Skeletal muscle tissue (tissue), 3 donors: ENCODE measurements at regions not wholly inside any gene's neighbourhood (a gene's known extent, or its start where the extent isn't known, plus 50 kb on each side); places are given as distances from the start of the nearest gene placed in this dataset.

Source experiments
- H3K27ac ChIP-seq: one replicate; pipeline ENCODE4 v1.7.0; 2013; ENCODE audit warnings: mild to moderate bottlenecking, low read depth, low read length, inconsistent platforms
- H3K27me3 ChIP-seq, 3 donors: one replicate each; pipeline ENCODE4 v1.7.0; 2013; ENCODE audit warnings: low read length in 3 of 3; ENCODE audit not compliant: control insufficient read depth in 3 of 3, insufficient read depth in 3 of 3
- H3K36me3 ChIP-seq, 3 donors: one replicate each; pipeline ENCODE4 v1.7.0; 2013; ENCODE audit warnings: low read length in 3 of 3; ENCODE audit not compliant: control insufficient read depth in 3 of 3, insufficient read depth in 3 of 3
- H3K4me1 ChIP-seq, 3 donors: one replicate each; pipeline ENCODE4 v1.7.0; 2013; ENCODE audit warnings: low read length in 3 of 3, mild to moderate bottlenecking in 3 of 3; ENCODE audit not compliant: control insufficient read depth in 3 of 3, insufficient read depth in 3 of 3
- H3K4me3 ChIP-seq, 3 donors: one replicate each; pipeline ENCODE4 v1.7.0; 2013; ENCODE audit warnings: low read length in 3 of 3
- H3K9ac ChIP-seq, 3 donors: one replicate each; pipeline ENCODE4 v1.7.0; 2013; ENCODE audit warnings: low read length in 3 of 3, mild to moderate bottlenecking in 3 of 3, moderate library complexity in 2 of 3, low read depth in 1 of 3
- H3K9me3 ChIP-seq, 3 donors: one replicate each; pipeline ENCODE4 v1.7.0; 2013; ENCODE audit warnings: low read length in 3 of 3; ENCODE audit not compliant: control insufficient read depth in 3 of 3
- donor health status: Osteomylitis.

- Histone ChIP-seq H3K4me3 (peak overlapping the region in 1 of 3 donors; percentile 28), H3K9ac (peak overlapping the region in 1 of 3 donors; percentile 11), H3K27me3 (no peaks in the 10 kb centered on the region), H3K4me1 (peaks cover 10 to 24% (median 18%) of the 10 kb centered on the region in 3 donors), H3K36me3 (no peaks in the 10 kb centered on the region), H3K27ac (peak overlapping the region; percentile 31), H3K9me3 (no peaks in the 10 kb centered on the region)
These were observed 144.6 kb upstream of the NFIA start for GRCh38 chr1:60937720-60938119.

- H3K4me3 ChIP-seq, result no peak overlapping the region
- H3K9ac ChIP-seq, result no peak overlapping the region
- no peak overlapping the region for H3K27ac ChIP-seq
- peaks cover 10 to 22% (median 18%) of the 10 kb centered on the region in 3 donors for H3K4me1 ChIP-seq
- no peaks in the 10 kb centered on the region for H3K27me3 ChIP-seq
- no peaks in the 10 kb centered on the region for H3K9me3 ChIP-seq
- H3K36me3 ChIP-seq, result no peaks in the 10 kb centered on the region
These were observed 145.6 kb upstream of the NFIA start for GRCh38 chr1:60936591-60937342.

GRCh38 chr1:60936163-60936562 lies 146.2 kb upstream of the NFIA start:
- no peaks in the 10 kb centered on the region for H3K36me3 ChIP-seq
- no peak overlapping the region for H3K4me3 ChIP-seq
- no peaks in the 10 kb centered on the region for H3K9me3 ChIP-seq
- H3K27ac ChIP-seq, result no peak overlapping the region
- H3K27me3 ChIP-seq, result no peaks in the 10 kb centered on the region
- peaks cover 10 to 22% (median 18%) of the 10 kb centered on the region in 3 donors for H3K4me1 ChIP-seq
- H3K9ac ChIP-seq, result no peak overlapping the region

GRCh38 chr1:60935599-60936110 lies 146.7 kb upstream of the NFIA start:
- Histone ChIP-seq H3K4me3 (no peak overlapping the region), H3K27ac (no peak overlapping the region), H3K4me1 (peaks cover 10 to 22% (median 18%) of the 10 kb centered on the region in 3 donors), H3K36me3 (no peaks in the 10 kb centered on the region), H3K9ac (no peak overlapping the region), H3K9me3 (no peaks in the 10 kb centered on the region), H3K27me3 (no peaks in the 10 kb centered on the region)

GRCh38 chr1:60930130-60930529 lies 152.2 kb upstream of the NFIA start:
- Histone ChIP-seq H3K27me3 (no peaks in the 10 kb centered on the region), H3K9ac (no peak overlapping the region), H3K4me3 (no peak overlapping the region), H3K9me3 (no peaks in the 10 kb centered on the region), H3K4me1 (no peaks in the 10 kb centered on the region), H3K36me3 (no peaks in the 10 kb centered on the region), H3K27ac (no peak overlapping the region)

GRCh38 chr1:60924964-60925798 lies 157.2 kb upstream of the NFIA start:
- H3K27ac ChIP-seq, result no peak overlapping the region
- no peaks in the 10 kb centered on the region for H3K9me3 ChIP-seq
- no peaks in the 10 kb centered on the region for H3K27me3 ChIP-seq
- peaks cover 6 to 23% (median 8%) of the 10 kb centered on the region in 3 donors for H3K4me1 ChIP-seq
- H3K9ac ChIP-seq, result no peak overlapping the region
- no peak overlapping the region for H3K4me3 ChIP-seq
- no peaks in the 10 kb centered on the region for H3K36me3 ChIP-seq

- peaks cover 6 to 23% (median 8%) of the 10 kb centered on the region in 3 donors for H3K4me1 ChIP-seq
- no peak overlapping the region for H3K9ac ChIP-seq
- H3K36me3 ChIP-seq, result no peaks in the 10 kb centered on the region
- H3K27me3 ChIP-seq, result no peaks in the 10 kb centered on the region
- H3K9me3 ChIP-seq, result no peaks in the 10 kb centered on the region
- H3K4me3 ChIP-seq, result no peak overlapping the region
- H3K27ac ChIP-seq, result no peak overlapping the region
These were observed 158.2 kb upstream of the NFIA start for GRCh38 chr1:60924165-60924564.

- no peak overlapping the region for H3K27ac ChIP-seq
These were observed 158.8 kb upstream of the NFIA start for GRCh38 chr1:60923389-60924087.

GRCh38 chr1:60922304-60922703 lies 160.1 kb upstream of the NFIA start:
- Histone ChIP-seq H3K27me3 (no peaks in the 10 kb centered on the region), H3K9ac (no peak overlapping the region), H3K36me3 (no peaks in the 10 kb centered on the region), H3K4me3 (no peak overlapping the region), H3K9me3 (no peaks in the 10 kb centered on the region), H3K27ac (peak overlapping the region; percentile 26), H3K4me1 (peaks cover 6 to 23% (median 8%) of the 10 kb centered on the region in 3 donors)

More at GRCh38 chr1:60923389-60924087, 158.8 kb upstream of the NFIA start:
- no peaks in the 10 kb centered on the region for H3K27me3 ChIP-seq
- H3K4me3 ChIP-seq, result no peak overlapping the region
- no peaks in the 10 kb centered on the region for H3K36me3 ChIP-seq
- no peaks in the 10 kb centered on the region for H3K9me3 ChIP-seq
- peaks cover 6 to 23% (median 8%) of the 10 kb centered on the region in 3 donors for H3K4me1 ChIP-seq
- no peak overlapping the region for H3K9ac ChIP-seq
